ENCODE measurements at regions not wholly inside any gene's neighbourhood (a gene's known extent, or its start where the extent isn't known, plus 50 kb on each side); places are given as distances from the start of the nearest gene placed in this dataset.

GRCh38 chr10:20726381-20726780 is 170.7 kb downstream of the NEBL start:
- H3K4me3 ChIP-seq (ENCODE audit: low read depth, low read length) = no peak overlapping the region
- H3K27me3 ChIP-seq = no peaks in the 10 kb centered on the region
- no peak for TF ChIP-seq CTCF (IDR thresholded peaks at IDR 0.05; ENCODE audit: low read depth, low read length)
- H3K4me1 ChIP-seq = no peaks in the 10 kb centered on the region
- H3K36me3 ChIP-seq = no peaks in the 10 kb centered on the region
- DNase-seq = no peak
- H3K9me3 ChIP-seq = no peaks in the 10 kb centered on the region

- H3K9me3 ChIP-seq = no peaks in the 10 kb centered on the region
- no peaks in the 10 kb centered on the region for H3K36me3 ChIP-seq
- no peaks in the 10 kb centered on the region for H3K4me1 ChIP-seq
- H3K4me3 ChIP-seq (ENCODE audit: low read depth, low read length) = no peak overlapping the region
- no peak for TF ChIP-seq CTCF (IDR thresholded peaks at IDR 0.05; ENCODE audit: low read depth, low read length)
- H3K27me3 ChIP-seq = no peaks in the 10 kb centered on the region
- DNase-seq = no peak
Observed at GRCh38 chr10:20714979-20715378, 182.1 kb downstream of the NEBL start.

GRCh38 chr10:20714518-20714917 is 182.6 kb downstream of the NEBL start:
- Histone ChIP-seq H3K9me3 (no peaks in the 10 kb centered on the region), H3K36me3 (no peaks in the 10 kb centered on the region), H3K4me3 (ENCODE audit: low read depth, low read length) (no peak overlapping the region), H3K4me1 (no peaks in the 10 kb centered on the region), H3K27me3 (no peaks in the 10 kb centered on the region)
- DNase-seq = no peak
- TF ChIP-seq CTCF (IDR thresholded peaks at IDR 0.05; ENCODE audit: low read depth, low read length) = no peak

- no peaks in the 10 kb centered on the region for H3K9me3 ChIP-seq
- H3K4me3 ChIP-seq (ENCODE audit: low read depth, low read length) = no peak overlapping the region
- no peaks in the 10 kb centered on the region for H3K36me3 ChIP-seq
- no peaks in the 10 kb centered on the region for H3K4me1 ChIP-seq
- no peak for DNase-seq
- no peaks in the 10 kb centered on the region for H3K27me3 ChIP-seq
- no peak for TF ChIP-seq CTCF (IDR thresholded peaks at IDR 0.05; ENCODE audit: low read depth, low read length)
Observed at GRCh38 chr10:20713420-20713819, 183.7 kb downstream of the NEBL start.

GRCh38 chr10:20712774-20713173 is 184.3 kb downstream of the NEBL start:
- Histone ChIP-seq H3K27me3 (no peaks in the 10 kb centered on the region), H3K9me3 (no peaks in the 10 kb centered on the region), H3K4me3 (ENCODE audit: low read depth, low read length) (no peak overlapping the region), H3K36me3 (no peaks in the 10 kb centered on the region), H3K4me1 (no peaks in the 10 kb centered on the region)
- no peak for DNase-seq
- no peak for TF ChIP-seq CTCF (IDR thresholded peaks at IDR 0.05; ENCODE audit: low read depth, low read length)

- TF ChIP-seq CTCF (IDR thresholded peaks at IDR 0.05; ENCODE audit: low read depth, low read length) = no peak
- H3K9me3 ChIP-seq = no peaks in the 10 kb centered on the region
- no peak for DNase-seq
Observed at GRCh38 chr10:20709708-20710107, 187.4 kb downstream of the NEBL start.

More at GRCh38 chr10:20709708-20710107, 187.4 kb downstream of the NEBL start:
- H3K27me3 ChIP-seq = no peaks in the 10 kb centered on the region
- no peaks in the 10 kb centered on the region for H3K36me3 ChIP-seq
- H3K4me1 ChIP-seq = no peaks in the 10 kb centered on the region
- no peak overlapping the region for H3K4me3 ChIP-seq (ENCODE audit: low read depth, low read length)

All from BE2C (cell line).